Stomach (tissue), 8 donors: ENCODE measurements at regions not wholly inside any gene's neighbourhood (a gene's known extent, or its start where the extent isn't known, plus 50 kb on each side); places are given as distances from the start of the nearest gene placed in this dataset.

Source experiments
- DNase-seq, 2 donors: peaks; one replicate each; pipeline versions ENCODE4 v3.0.0 to v3.0.0-alpha.2; 2013 to 2019
- H3K27ac ChIP-seq, 5 donors: fragments of 200-600 bp in 4 of 5; sonication (generic) in 4 of 5; one replicate each; pipeline ENCODE4 v1.5.1; 2013 to 2019; ENCODE audit warnings: mild to moderate bottlenecking in 1 of 5, moderate library complexity in 1 of 5
- H3K27me3 ChIP-seq, 3 donors: fragments of 200-600 bp; sonication (generic); one replicate each; pipeline ENCODE4 v1.5.1; 2017 to 2019; ENCODE audit warnings: mixed run types in 1 of 3
- H3K36me3 ChIP-seq, 4 donors: fragments of 200-600 bp; sonication (generic); 1 replicate in 3 of 4; 2 replicates in 1 of 4; pipeline ENCODE4 v1.5.1; 2016 to 2019
- H3K4me1 ChIP-seq, 4 donors: fragments of 200-600 bp; sonication (generic); one replicate each; pipeline ENCODE4 v1.5.1; 2016 to 2019
- H3K4me3 ChIP-seq, 4 donors: fragments of 200-600 bp; sonication (generic) in 3 of 4; one replicate each; pipeline ENCODE4 v1.5.1; 2016 to 2019; ENCODE audit warnings: mild to moderate bottlenecking in 1 of 4
- H3K9me3 ChIP-seq, 4 donors: fragments of 200-600 bp; sonication (generic); one replicate each; pipeline ENCODE4 v1.5.1; 2016 to 2019
- EP300 ChIP-seq: sonication (generic); formaldehyde crosslinking; IDR thresholded peaks from one replicate; pipeline ENCODE4 v1.6.1; 2017; ENCODE audit warnings: antibody characterized with exemption
- POLR2A ChIP-seq, 4 donors: fragments of 450-650 bp; IDR thresholded peaks; one replicate each; pipeline ENCODE4 v1.6.1; 2016; ENCODE audit warnings: antibody characterized with exemption in 4 of 4, control low read depth in 2 of 4, mild to moderate bottlenecking in 1 of 4, moderate library complexity in 1 of 4
- POLR2AphosphoS5 ChIP-seq, 3 donors: sonication (generic); formaldehyde crosslinking; IDR thresholded peaks; one replicate each; pipeline ENCODE4 v1.6.1; 2016; ENCODE audit warnings: antibody characterized with exemption in 3 of 3
- WGBS, 5 donors: extraction: QIAGEN DNeasy Blood & Tissue Kit in 3 of 5; methylation state at CpG; one replicate each; pipeline versions ENCODE4 v1.1.5 to v1.1.7; 2013 to 2018; 5-methylcytosine and 5-hydroxymethylcytosine counted together
- intact Hi-C: fragments of 100-400 bp; cut with DNase I; formaldehyde crosslinking; loops from one replicate; pipeline ENCODE4 v1.15.1; 2023; ENCODE audit warnings: low total_unique reads
- small RNA-seq, 4 donors: library from RNA; depleted of rRNA; stranded (forward); fragments of <200 nt; gene quantifications; one replicate each; pipeline ENCODE3, GENCODE V24; 2016
- TF ChIP-seq, protein P1 (sequence below), 7 experiments: fragments of 450-650 bp in 4 of 7; fragments of 200-600 bp in 3 of 7; sonication (generic) in 3 of 7; IDR thresholded peaks; one replicate each; pipeline ENCODE4 v1.5.1; 2016 to 2019; ENCODE audit warnings: antibody characterized with exemption in 7 of 7, control low read depth in 2 of 7, mild to moderate bottlenecking in 1 of 7
- donor health status: healthy with polysubstance abuse.
- donor health status: Bipolar disorder and iron deficiency.
- donor health status: healthy.

DNA sequence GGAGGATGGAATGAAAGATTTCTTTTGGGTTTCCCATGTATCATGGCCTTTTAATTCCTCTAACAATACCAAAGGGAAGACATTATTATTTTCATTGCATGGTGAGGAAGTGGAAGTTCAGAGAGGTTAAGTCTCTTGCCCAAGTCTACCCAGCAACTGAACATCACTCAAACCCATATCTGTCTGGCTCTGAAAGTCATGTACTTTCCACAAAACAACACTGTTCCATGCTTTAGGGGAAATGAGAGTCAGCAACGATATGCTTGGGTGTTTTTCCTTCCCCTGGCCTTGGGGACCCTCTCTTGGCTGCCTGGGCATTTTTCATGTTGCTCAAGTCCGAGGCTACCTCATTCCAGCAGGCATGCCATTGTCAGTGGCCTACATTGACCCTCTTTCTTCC is 118.8 kb downstream of the ADTRP start:
- Histone ChIP-seq H3K36me3 (no peaks in the 10 kb centered on the region), H3K27me3 (no peaks in the 10 kb centered on the region), H3K4me3 (no peak overlapping the region), H3K4me1 (peaks cover 0 to 17% (median 8%) of the 10 kb centered on the region in 4 donors), H3K9me3 (no peaks in the 10 kb centered on the region), H3K27ac (no peak overlapping the region)
- TF ChIP-seq, protein P1, sequence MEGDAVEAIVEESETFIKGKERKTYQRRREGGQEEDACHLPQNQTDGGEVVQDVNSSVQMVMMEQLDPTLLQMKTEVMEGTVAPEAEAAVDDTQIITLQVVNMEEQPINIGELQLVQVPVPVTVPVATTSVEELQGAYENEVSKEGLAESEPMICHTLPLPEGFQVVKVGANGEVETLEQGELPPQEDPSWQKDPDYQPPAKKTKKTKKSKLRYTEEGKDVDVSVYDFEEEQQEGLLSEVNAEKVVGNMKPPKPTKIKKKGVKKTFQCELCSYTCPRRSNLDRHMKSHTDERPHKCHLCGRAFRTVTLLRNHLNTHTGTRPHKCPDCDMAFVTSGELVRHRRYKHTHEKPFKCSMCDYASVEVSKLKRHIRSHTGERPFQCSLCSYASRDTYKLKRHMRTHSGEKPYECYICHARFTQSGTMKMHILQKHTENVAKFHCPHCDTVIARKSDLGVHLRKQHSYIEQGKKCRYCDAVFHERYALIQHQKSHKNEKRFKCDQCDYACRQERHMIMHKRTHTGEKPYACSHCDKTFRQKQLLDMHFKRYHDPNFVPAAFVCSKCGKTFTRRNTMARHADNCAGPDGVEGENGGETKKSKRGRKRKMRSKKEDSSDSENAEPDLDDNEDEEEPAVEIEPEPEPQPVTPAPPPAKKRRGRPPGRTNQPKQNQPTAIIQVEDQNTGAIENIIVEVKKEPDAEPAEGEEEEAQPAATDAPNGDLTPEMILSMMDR (IDR thresholded peaks at IDR 0.05), result no peak
- no peak for TF ChIP-seq POLR2A (IDR thresholded peaks at IDR 0.05)
- TF ChIP-seq POLR2AphosphoS5 (IDR thresholded peaks at IDR 0.05), result no peak
- no peak for TF ChIP-seq EP300
- DNase-seq, result no peak
- WGBS, 5 donors, result 67 to 83% (median 79%) methylated on average over 2 of the region's 2 CpGs
- intact Hi-C loops, result loop anchor here (10.0 kb wide), 2 partner anchors 565 to 945 kb away; no protein-coding TSS in a partner anchor

DNA sequence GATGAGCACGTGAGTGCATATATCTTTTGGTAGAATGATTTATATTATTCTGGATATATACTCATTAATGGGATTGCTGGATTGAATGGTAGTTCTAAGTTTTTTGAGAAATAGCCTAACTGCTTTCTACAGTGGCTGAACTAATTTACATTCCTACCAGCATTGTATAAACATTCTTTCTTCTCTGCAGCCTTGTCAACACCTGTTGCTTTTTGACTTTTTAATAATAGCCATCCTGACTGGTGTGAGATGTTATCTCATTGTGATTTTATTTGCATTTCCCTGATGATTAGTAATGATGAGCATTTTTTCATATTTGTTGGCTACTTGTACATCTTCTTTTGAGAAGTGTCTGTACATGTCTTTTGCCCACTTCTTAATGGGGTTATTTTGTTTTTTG is 116.3 kb downstream of the ADTRP start:
- 71 to 91% (median 91%) methylated on average over 1 of the region's 1 CpG for WGBS, 5 donors
- Histone ChIP-seq H3K27me3 (no peaks in the 10 kb centered on the region), H3K4me1 (no peaks in the 10 kb centered on the region), H3K27ac (no peak overlapping the region), H3K36me3 (no peaks in the 10 kb centered on the region), H3K9me3 (no peaks in the 10 kb centered on the region), H3K4me3 (no peak overlapping the region)
- no peak for TF ChIP-seq POLR2AphosphoS5 (IDR thresholded peaks at IDR 0.05)
- no peak for TF ChIP-seq POLR2A (IDR thresholded peaks at IDR 0.05)
- TF ChIP-seq, protein P1 (IDR thresholded peaks at IDR 0.05), result no peak
- TF ChIP-seq EP300, result no peak
- intact Hi-C loops, result loop anchor here (10.0 kb wide), 1 partner anchor 562 kb away; no protein-coding TSS in a partner anchor
- DNase-seq, result no peak

DNA sequence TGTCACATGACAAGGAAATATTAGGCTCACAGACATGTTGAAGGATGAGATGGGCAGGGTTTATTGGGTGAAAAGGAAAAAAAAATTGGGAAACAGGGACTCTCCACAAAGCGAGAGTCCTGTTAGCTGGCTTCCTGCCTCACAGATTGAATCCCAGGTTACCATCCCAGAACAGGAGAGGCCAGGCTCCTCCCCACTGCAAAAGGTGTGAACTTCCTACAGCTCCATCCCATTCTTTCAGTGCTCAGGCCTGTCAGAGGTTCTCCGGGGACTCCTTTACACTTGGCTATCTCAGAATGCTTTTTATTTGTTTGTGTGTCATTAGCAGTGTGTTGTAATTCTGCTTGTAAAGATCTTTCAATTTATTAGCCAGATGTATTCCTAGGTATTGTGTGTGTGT is 115.1 kb downstream of the ADTRP start:
- Histone ChIP-seq H3K27ac (no peak overlapping the region), H3K4me3 (no peak overlapping the region), H3K27me3 (no peaks in the 10 kb centered on the region), H3K36me3 (no peaks in the 10 kb centered on the region), H3K9me3 (no peaks in the 10 kb centered on the region), H3K4me1 (no peaks in the 10 kb centered on the region)
- TF ChIP-seq EP300, result no peak
- TF ChIP-seq POLR2A (IDR thresholded peaks at IDR 0.05), result no peak
- no peak for TF ChIP-seq POLR2AphosphoS5 (IDR thresholded peaks at IDR 0.05)
- TF ChIP-seq, protein P1 (IDR thresholded peaks at IDR 0.05), result no peak
- intact Hi-C loops, result loop anchor here (10.0 kb wide), 1 partner anchor 561 kb away; no protein-coding TSS in a partner anchor
- no peak for DNase-seq
- 74 to 91% (median 89%) methylated on average over 2 of the region's 2 CpGs for WGBS, 5 donors

Small RNAs in the stretch of these regions (small RNA-seq; reads per million reads assigned to genes)
- 0 reads per million in 4 donors for gene RF00017
